Adrenal gland (tissue), 5 donors: ENCODE measurements at regions not wholly inside any gene's neighbourhood (a gene's known extent, or its start where the extent isn't known, plus 50 kb on each side); places are given as distances from the start of the nearest gene placed in this dataset.

Experiments
- CTCF ChIP-seq, 6 experiments: fragments of 450-650 bp in 4 of 6; fragments of 200-600 bp in 2 of 6; sonication (generic) in 1 of 6; IDR thresholded peaks; 1 replicate in 5 of 6; 2 replicates in 1 of 6; pipeline versions ENCODE4 v1.5.1 to v1.8.0; 2016 to 2021; ENCODE audit warnings: antibody characterized with exemption in 6 of 6, mild to moderate bottlenecking in 2 of 6, moderate library complexity in 1 of 6
- POLR2A ChIP-seq, 2 donors: fragments of 450-650 bp; IDR thresholded peaks; one replicate each; pipeline ENCODE4 v1.6.1; 2017; ENCODE audit warnings: antibody characterized with exemption in 2 of 2, mild to moderate bottlenecking in 2 of 2, moderate library complexity in 1 of 2
- donor health status: DM: no; HTN: no; CAD: no.

- no peak for TF ChIP-seq CTCF (IDR thresholded peaks at IDR 0.05)
- TF ChIP-seq POLR2A (IDR thresholded peaks at IDR 0.05) = no peak
These were observed 162.5 kb upstream of the IER5L start for GRCh38 chr9:129340427-129341170.
